ENCODE measurements at regions not wholly inside any gene's neighbourhood (a gene's known extent, or its start where the extent isn't known, plus 50 kb on each side); places are given as distances from the start of the nearest gene placed in this dataset.

GRCh38 chr10:7011994-7012393 lies 398.8 kb downstream of the SFMBT2 start:
- Mint-ChIP-seq H3K36me3 (ENCODE audit: unreplicated experiment) (peaks cover 4% of the 10 kb centered on the region), H3K27me3 (ENCODE audit: unreplicated experiment) (no peaks in the 10 kb centered on the region), H3K4me3 (ENCODE audit: unreplicated experiment) (no peak overlapping the region), H3K9me3 (ENCODE audit: unreplicated experiment) (no peaks in the 10 kb centered on the region), H3K27ac (ENCODE audit: unreplicated experiment) (no peak overlapping the region), H3K4me1 (ENCODE audit: low read depth, unreplicated experiment) (no peaks in the 10 kb centered on the region)
- TF ChIP-seq, protein P1, sequence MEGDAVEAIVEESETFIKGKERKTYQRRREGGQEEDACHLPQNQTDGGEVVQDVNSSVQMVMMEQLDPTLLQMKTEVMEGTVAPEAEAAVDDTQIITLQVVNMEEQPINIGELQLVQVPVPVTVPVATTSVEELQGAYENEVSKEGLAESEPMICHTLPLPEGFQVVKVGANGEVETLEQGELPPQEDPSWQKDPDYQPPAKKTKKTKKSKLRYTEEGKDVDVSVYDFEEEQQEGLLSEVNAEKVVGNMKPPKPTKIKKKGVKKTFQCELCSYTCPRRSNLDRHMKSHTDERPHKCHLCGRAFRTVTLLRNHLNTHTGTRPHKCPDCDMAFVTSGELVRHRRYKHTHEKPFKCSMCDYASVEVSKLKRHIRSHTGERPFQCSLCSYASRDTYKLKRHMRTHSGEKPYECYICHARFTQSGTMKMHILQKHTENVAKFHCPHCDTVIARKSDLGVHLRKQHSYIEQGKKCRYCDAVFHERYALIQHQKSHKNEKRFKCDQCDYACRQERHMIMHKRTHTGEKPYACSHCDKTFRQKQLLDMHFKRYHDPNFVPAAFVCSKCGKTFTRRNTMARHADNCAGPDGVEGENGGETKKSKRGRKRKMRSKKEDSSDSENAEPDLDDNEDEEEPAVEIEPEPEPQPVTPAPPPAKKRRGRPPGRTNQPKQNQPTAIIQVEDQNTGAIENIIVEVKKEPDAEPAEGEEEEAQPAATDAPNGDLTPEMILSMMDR (IDR thresholded peaks at IDR 0.05; ENCODE audit: partially characterized antibody, unreplicated experiment) = no peak
- no peak for DNase-seq

DNA sequence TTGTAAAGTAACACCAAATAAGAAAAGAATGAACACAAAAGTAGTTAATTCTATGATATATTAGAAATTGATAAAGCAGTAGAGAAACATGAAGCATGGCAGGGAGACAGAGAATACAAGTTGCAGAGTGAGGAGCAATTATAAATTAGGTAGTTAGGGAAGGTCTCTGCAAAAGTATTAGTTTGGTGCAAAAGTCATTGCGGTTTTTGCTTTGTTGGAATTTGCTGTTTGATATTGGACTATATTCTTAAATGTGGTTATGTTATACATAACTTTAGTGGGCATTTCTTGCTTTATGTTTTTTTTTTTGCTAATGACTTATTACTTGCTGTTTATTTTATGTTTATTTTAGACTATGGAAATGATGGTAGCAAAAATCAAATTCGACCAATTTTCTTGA lies 402.2 kb downstream of the SFMBT2 start:
- H3K4me1 Mint-ChIP-seq (ENCODE audit: low read depth, unreplicated experiment) = no peaks in the 10 kb centered on the region
- no peaks in the 10 kb centered on the region for H3K27me3 Mint-ChIP-seq (ENCODE audit: unreplicated experiment)
- TF ChIP-seq, protein P1 (IDR thresholded peaks at IDR 0.05; ENCODE audit: partially characterized antibody, unreplicated experiment) = no peak
- peaks cover 4% of the 10 kb centered on the region for H3K36me3 Mint-ChIP-seq (ENCODE audit: unreplicated experiment)
- H3K4me3 Mint-ChIP-seq (ENCODE audit: unreplicated experiment) = no peak overlapping the region
- no peak overlapping the region for H3K27ac Mint-ChIP-seq (ENCODE audit: unreplicated experiment)
- no peak for DNase-seq
- H3K9me3 Mint-ChIP-seq (ENCODE audit: unreplicated experiment) = peaks cover 2% of the 10 kb centered on the region

DNA sequence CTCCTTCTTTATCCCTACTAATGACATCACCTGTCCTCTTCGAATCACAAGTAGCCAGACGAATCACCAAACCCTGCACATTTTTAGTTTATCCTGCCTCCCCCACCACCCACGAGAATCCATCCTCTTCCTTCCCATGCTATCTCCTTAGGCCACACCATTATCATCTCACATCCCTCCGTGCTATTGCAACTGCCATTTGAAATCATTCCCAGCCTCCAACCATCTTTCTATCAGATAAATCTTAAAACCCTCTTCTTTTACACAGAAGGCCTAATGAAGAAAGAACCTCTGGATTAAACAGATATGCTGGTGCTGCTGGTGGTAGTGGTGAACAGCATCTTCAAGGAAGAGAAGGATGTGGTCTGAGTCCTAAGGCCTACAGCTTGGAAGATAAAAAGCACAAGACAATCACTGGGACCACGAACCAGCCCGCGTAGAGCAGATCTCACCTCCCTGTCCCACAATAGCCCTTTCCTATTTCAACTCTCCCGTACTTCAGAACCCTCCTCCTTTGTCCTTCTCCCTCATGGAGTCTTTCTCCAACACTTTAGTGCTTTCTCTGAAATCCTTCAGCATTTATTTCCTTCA lies 403.1 kb downstream of the SFMBT2 start:
- TF ChIP-seq, protein P1 (IDR thresholded peaks at IDR 0.05; ENCODE audit: partially characterized antibody, unreplicated experiment) = no peak
- DNase-seq = no peak
- no peak overlapping the region for H3K4me3 Mint-ChIP-seq (ENCODE audit: unreplicated experiment)
- H3K9me3 Mint-ChIP-seq (ENCODE audit: unreplicated experiment) = peaks cover 2% of the 10 kb centered on the region
- no peaks in the 10 kb centered on the region for H3K27me3 Mint-ChIP-seq (ENCODE audit: unreplicated experiment)
- H3K4me1 Mint-ChIP-seq (ENCODE audit: low read depth, unreplicated experiment) = no peaks in the 10 kb centered on the region
- no peak overlapping the region for H3K27ac Mint-ChIP-seq (ENCODE audit: unreplicated experiment)
- H3K36me3 Mint-ChIP-seq (ENCODE audit: unreplicated experiment) = peaks cover 4% of the 10 kb centered on the region

GRCh38 chr10:7006566-7006965 lies 404.3 kb downstream of the SFMBT2 start:
- Mint-ChIP-seq H3K4me1 (ENCODE audit: low read depth, unreplicated experiment) (no peaks in the 10 kb centered on the region), H3K9me3 (ENCODE audit: unreplicated experiment) (peaks cover 2% of the 10 kb centered on the region), H3K27ac (ENCODE audit: unreplicated experiment) (no peak overlapping the region), H3K27me3 (ENCODE audit: unreplicated experiment) (no peaks in the 10 kb centered on the region), H3K4me3 (ENCODE audit: unreplicated experiment) (no peak overlapping the region), H3K36me3 (ENCODE audit: unreplicated experiment) (peaks cover 4% of the 10 kb centered on the region)
- TF ChIP-seq, protein P1 (IDR thresholded peaks at IDR 0.05; ENCODE audit: partially characterized antibody, unreplicated experiment) = no peak
- no peak for DNase-seq

- Mint-ChIP-seq H3K9me3 (ENCODE audit: unreplicated experiment) (peaks cover 5% of the 10 kb centered on the region), H3K27me3 (ENCODE audit: unreplicated experiment) (no peaks in the 10 kb centered on the region), H3K4me1 (ENCODE audit: low read depth, unreplicated experiment) (no peaks in the 10 kb centered on the region), H3K4me3 (ENCODE audit: unreplicated experiment) (no peak overlapping the region), H3K27ac (ENCODE audit: unreplicated experiment) (no peak overlapping the region), H3K36me3 (ENCODE audit: unreplicated experiment) (no peaks in the 10 kb centered on the region)
- no peak for DNase-seq
- TF ChIP-seq, protein P1 (IDR thresholded peaks at IDR 0.05; ENCODE audit: partially characterized antibody, unreplicated experiment) = no peak
Measured at GRCh38 chr10:7003831-7004395, 406.9 kb downstream of the SFMBT2 start.

Data from glutamatergic neuron (in vitro differentiated cells).